HepG2 (cell line): ENCODE measurements at regions not wholly inside any gene's neighbourhood (a gene's known extent, or its start where the extent isn't known, plus 50 kb on each side); places are given as distances from the start of the nearest gene placed in this dataset.
A peak's percentile ranks its signal among the peaks of the same experiment; 100 is the strongest.

Experiments used
- FLYWCH1 ChIP-seq: sonication (generic); formaldehyde crosslinking; IDR thresholded peaks from 2 replicates; pipeline ENCODE4 v1.8.1; 2023; ENCODE audit warnings: mild to moderate bottlenecking, missing genetic modification reagents
- HNF4A ChIP-seq: sonication (generic); formaldehyde crosslinking; IDR thresholded peaks from 2 replicates; pipeline ENCODE4 v1.4.0; 2020; ENCODE audit warnings: missing genetic modification reagents
- KMT2A ChIP-seq: sonication (generic); formaldehyde crosslinking; IDR thresholded peaks from 2 replicates; pipeline ENCODE4 v1.4.0; 2020; ENCODE audit warnings: missing genetic modification reagents
- POGK ChIP-seq: sonication (generic); formaldehyde crosslinking; conservative IDR thresholded peaks from 2 replicates; pipeline ENCODE4 v1.8.0; 2022; ENCODE audit warnings: mild to moderate bottlenecking, moderate library complexity, missing genetic modification reagents
- POLR2G ChIP-seq: fragments of 200-400 bp; formaldehyde crosslinking; IDR thresholded peaks from 2 replicates; pipeline ENCODE4 v1.6.1; 2018; ENCODE audit warnings: mild to moderate bottlenecking, low read depth, low read length, moderate library complexity
- RARA ChIP-seq: IDR thresholded peaks from 2 replicates; pipeline ENCODE4 v1.6.1; 2016; ENCODE audit warnings: missing genetic modification reagents, missing compliant biosample characterization
- USF2 ChIP-seq, 2 experiments: sonication (generic) in 1 of 2; formaldehyde crosslinking in 1 of 2; IDR thresholded peaks; 2 replicates each; pipeline versions ENCODE4 v1.5.1 to v1.6.1; 2011 to 2020; ENCODE audit warnings: borderline replicate concordance in 1 of 2, low read depth in 1 of 2, low read length in 1 of 2, mild to moderate bottlenecking in 1 of 2, missing genetic modification reagents in 1 of 2, moderate library complexity in 1 of 2
- ZBTB40 ChIP-seq, 2 experiments: fragments of 450-650 bp in 1 of 2; sonication (generic) in 1 of 2; formaldehyde crosslinking in 1 of 2; IDR thresholded peaks; 2 replicates each; pipeline versions ENCODE4 v1.6.1 to v1.8.0; 2016 to 2022; ENCODE audit warnings: antibody characterized with exemption in 1 of 2, mild to moderate bottlenecking in 1 of 2, missing genetic modification reagents in 1 of 2
- ZBTB7A ChIP-seq: sonication (generic); formaldehyde crosslinking; IDR thresholded peaks from 2 replicates; pipeline ENCODE4 v1.8.0; 2022; ENCODE audit warnings: mild to moderate bottlenecking, missing genetic modification reagents
- ZNF343 ChIP-seq: sonication (generic); formaldehyde crosslinking; IDR thresholded peaks from 2 replicates; pipeline ENCODE4 v1.4.0; 2020; ENCODE audit warnings: mild to moderate bottlenecking, missing genetic modification reagents
- ZNF720 ChIP-seq: sonication (generic); formaldehyde crosslinking; IDR thresholded peaks from 2 replicates; pipeline ENCODE4 v1.4.0; 2020; ENCODE audit warnings: missing genetic modification reagents
- ZNF782 ChIP-seq: sonication (generic); formaldehyde crosslinking; IDR thresholded peaks from 2 replicates; pipeline ENCODE4 v1.4.0; 2020; ENCODE audit warnings: missing genetic modification reagents, mild to moderate bottlenecking, borderline replicate concordance
- TF ChIP-seq, protein P1 (sequence below), 2 experiments: fragments of 450-650 bp in 1 of 2; sonication (generic) in 1 of 2; formaldehyde crosslinking; IDR thresholded peaks; 2 replicates each; pipeline versions ENCODE4 v1.5.0 to v1.8.0; 2020 to 2022; ENCODE audit warnings: mild to moderate bottlenecking in 1 of 2, missing genetic modification reagents in 1 of 2

DNA sequence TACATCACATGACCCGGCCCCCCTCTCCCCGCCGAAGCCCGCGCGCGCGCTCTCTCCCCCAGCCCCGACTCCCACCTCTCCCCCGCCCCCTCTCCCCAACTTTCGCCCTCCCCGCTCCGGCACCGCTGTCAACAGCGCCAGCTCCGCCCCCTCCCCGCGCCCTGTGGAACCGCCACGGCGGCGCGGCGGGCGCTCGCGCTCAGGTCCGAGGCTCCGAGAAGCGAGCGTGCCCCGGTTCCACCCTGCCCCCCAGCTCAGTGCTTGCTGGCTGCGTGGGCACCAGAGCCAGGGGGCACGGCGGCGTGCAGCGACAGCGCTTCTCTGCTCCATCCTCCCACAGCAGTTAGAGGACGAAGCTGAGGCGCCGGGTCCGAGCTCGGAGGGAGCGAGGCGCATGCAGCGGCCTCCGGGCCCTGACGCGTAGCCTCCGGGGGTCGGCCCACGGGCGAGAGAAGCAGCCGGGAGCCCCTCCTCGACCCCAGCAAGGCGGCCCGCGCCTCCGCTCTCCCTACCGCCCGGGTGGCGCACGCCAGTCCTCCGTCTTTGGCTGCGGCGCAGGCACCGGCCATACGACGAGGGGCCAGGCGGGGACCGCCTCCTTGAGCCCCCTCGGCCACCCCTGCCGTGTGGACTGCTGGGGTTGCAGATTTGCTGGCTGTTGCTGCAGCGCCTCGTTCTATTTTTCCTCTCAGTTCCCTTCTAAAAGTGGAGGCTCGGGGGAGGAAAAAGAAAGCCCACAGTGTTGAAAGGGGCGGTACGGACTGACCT is 109.5 kb downstream of the KCNRG start (continued):
- no peak for TF ChIP-seq ZBTB40 (IDR thresholded peaks at IDR 0.05)
- TF ChIP-seq ZBTB40 (CRISPR knock-in tag; IDR thresholded peaks at IDR 0.05) = 0 out of 2 replicates have a peak, but pooled peaks have one; percentile 16
- peak; percentile 48; the same call in 1 of the 2 replicates for TF ChIP-seq POGK (CRISPR knock-in tag)
- TF ChIP-seq KMT2A (CRISPR knock-in tag) = peak; percentile 50; the same call in 1 of the 2 replicates
- TF ChIP-seq, protein P1, sequence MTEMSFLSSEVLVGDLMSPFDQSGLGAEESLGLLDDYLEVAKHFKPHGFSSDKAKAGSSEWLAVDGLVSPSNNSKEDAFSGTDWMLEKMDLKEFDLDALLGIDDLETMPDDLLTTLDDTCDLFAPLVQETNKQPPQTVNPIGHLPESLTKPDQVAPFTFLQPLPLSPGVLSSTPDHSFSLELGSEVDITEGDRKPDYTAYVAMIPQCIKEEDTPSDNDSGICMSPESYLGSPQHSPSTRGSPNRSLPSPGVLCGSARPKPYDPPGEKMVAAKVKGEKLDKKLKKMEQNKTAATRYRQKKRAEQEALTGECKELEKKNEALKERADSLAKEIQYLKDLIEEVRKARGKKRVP (CRISPR knock-in tag; IDR thresholded peaks at IDR 0.05) = no peak; a peak in 1 of 4 replicates
- no peak for TF ChIP-seq RARA (CRISPR knock-in tag)
- no peak for TF ChIP-seq HNF4A
- TF ChIP-seq ZNF720 (CRISPR knock-in tag) = no peak
- TF ChIP-seq ZNF782 = 0 out of 2 replicates have a peak, but pooled peaks have one; percentile 80
- TF ChIP-seq POLR2G = peak; percentile 43
- 0 out of 2 replicates have a peak, but pooled peaks have one; percentile 14 for TF ChIP-seq FLYWCH1
- no peak for TF ChIP-seq USF2 (IDR thresholded peaks at IDR 0.05; ENCODE audit: low read depth, low read length)
- no peak for TF ChIP-seq USF2 (CRISPR knock-in tag; IDR thresholded peaks at IDR 0.05; ENCODE audit: borderline replicate concordance)
- peak; percentile 82; the same call in 1 of the 2 replicates for TF ChIP-seq ZBTB7A (CRISPR knock-in tag)
- TF ChIP-seq ZNF343 (CRISPR knock-in tag) = 0 out of 2 replicates have a peak, but pooled peaks have one; percentile 7
